Activated T-helper 2 cell treated with anti-CD3 and anti-CD28 coated beads, Interferon-gamma antibody, Interleukin-2, Interleukin-4, amounts not matched to agents 10 μg/mL and 5 μg/mL and 100 μg/mL, durations not matched to agents 14 hours and 24 hours and 36 hours (primary cell): ENCODE measurements at regions not wholly inside any gene's neighbourhood (a gene's known extent, or its start where the extent isn't known, plus 50 kb on each side); places are given as distances from the start of the nearest gene placed in this dataset.

Experiments used
- DNase-seq: peaks from one replicate; pipeline ENCODE4 v3.0.0; 2021; ENCODE audit warnings: low spot score
- H3K27ac Mint-ChIP-seq: one replicate; pipeline ENCODE4 v1.8.0; 2021; ENCODE audit warnings: mixed read lengths
- H3K27me3 Mint-ChIP-seq: one replicate; pipeline ENCODE4 v1.8.0; 2021; ENCODE audit warnings: low read depth, mixed read lengths
- H3K36me3 Mint-ChIP-seq: one replicate; pipeline ENCODE4 v1.8.0; 2021; ENCODE audit warnings: low read depth, mixed read lengths
- H3K4me1 Mint-ChIP-seq: one replicate; pipeline ENCODE4 v1.8.0; 2021; ENCODE audit warnings: low read depth, mixed read lengths
- H3K4me3 Mint-ChIP-seq: one replicate; pipeline ENCODE4 v1.8.0; 2021; ENCODE audit warnings: low read depth, mild to moderate bottlenecking, moderate library complexity, mixed read lengths
- H3K9me3 Mint-ChIP-seq: one replicate; pipeline ENCODE4 v1.8.0; 2021; ENCODE audit warnings: mixed read lengths
- intact Hi-C: fragments of 100-400 bp; cut with micrococcal nuclease; formaldehyde crosslinking; loops from one replicate; pipeline ENCODE4 v1.15.1; 2023

DNA sequence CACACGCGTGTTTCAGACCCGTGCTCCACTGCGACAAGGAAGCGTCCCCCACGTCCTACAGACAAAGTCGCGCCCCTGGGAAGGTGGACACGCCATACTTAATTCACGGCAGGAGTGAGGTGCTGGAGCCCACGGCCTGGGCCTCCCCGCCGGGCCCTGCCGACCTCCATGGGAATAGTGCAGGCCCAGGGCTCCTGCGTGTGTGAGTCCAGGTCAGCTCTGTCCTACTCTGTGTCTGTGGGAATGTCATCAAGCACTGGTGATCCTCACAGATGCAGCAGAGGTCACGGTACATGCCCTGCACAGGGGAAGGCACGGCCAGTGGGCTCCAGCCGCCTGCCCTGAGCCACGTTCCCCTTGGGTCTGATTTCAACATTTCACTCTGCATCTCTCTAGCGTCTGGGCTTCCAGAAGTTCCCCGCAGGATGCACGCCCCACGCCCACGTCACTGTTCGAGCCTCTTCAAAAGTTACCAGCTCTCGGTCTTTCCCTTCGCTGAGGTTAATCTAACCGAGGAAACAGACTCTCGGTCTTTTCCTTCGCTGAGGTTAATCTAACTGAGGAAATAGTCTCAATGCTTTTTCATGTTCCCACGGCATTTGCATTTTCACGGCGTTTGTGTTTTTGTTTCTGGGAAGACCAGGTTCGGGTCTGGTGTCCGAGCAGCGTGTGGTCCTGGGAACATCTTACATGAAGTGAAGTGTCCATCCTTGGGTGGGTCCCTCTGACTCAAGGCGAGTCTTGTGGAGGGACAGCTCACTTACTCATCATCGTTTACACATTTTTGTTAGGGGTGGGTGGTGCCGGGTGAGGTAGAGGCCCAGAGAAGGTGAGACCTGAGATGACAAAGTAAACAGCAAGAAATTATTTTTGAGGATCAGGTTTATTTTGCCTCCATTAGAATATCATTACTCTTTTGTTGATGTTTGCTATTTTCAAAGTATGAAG lies 157.3 kb upstream of the ALKAL2 start:
- no peaks in the 10 kb centered on the region for H3K36me3 Mint-ChIP-seq
- H3K9me3 Mint-ChIP-seq = no peaks in the 10 kb centered on the region
- DNase-seq = no peak
- H3K27me3 Mint-ChIP-seq = no peaks in the 10 kb centered on the region
- H3K4me3 Mint-ChIP-seq = no peak overlapping the region
- intact Hi-C loops = no loop called here
- peaks cover 6% of the 10 kb centered on the region for H3K4me1 Mint-ChIP-seq
- H3K27ac Mint-ChIP-seq = no peak overlapping the region

DNA sequence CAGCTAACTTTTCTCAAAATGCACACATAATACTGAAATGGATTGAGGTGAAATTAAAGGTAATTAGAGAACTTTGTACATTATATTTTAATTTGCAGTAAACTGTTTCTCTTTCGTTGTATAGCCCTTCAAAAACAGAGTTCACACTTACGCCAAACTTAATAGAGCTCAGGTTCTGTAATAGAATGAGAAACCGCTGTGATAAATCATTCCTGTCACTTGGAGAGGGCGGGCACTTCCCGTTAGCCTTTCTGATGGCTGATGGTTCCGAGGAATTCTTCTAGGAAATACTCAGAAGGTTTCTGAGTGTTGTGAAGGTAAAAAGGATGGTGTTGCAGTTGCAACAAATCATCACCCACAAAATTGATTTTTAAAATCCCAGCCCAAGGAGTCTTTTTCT lies 155.8 kb upstream of the ALKAL2 start:
- intact Hi-C loops = no loop called here
- no peak for DNase-seq
- no peak overlapping the region for H3K4me3 Mint-ChIP-seq
- no peak overlapping the region for H3K27ac Mint-ChIP-seq
- H3K4me1 Mint-ChIP-seq = peaks cover 11% of the 10 kb centered on the region
- H3K27me3 Mint-ChIP-seq = no peaks in the 10 kb centered on the region
- no peaks in the 10 kb centered on the region for H3K9me3 Mint-ChIP-seq
- no peaks in the 10 kb centered on the region for H3K36me3 Mint-ChIP-seq

DNA sequence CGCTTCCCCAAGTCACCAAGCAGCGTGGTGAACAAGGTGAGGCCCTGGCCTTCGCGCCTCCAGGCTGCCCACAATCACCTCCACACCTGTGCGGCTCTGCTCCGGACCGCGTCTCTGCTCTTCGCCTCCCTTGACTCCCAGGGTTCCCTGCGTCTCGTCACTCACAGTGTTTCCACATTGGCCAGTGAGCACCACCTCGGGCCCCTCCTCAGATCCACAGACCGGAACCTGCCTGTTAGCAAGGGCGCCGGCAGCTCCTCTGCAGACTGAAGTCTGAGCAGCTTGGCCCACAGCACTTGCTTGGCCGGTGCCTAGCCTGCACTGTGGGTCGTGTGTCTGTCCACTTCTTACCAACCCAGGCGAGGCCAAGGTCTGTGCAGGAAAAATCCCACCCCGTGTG lies 155.3 kb upstream of the ALKAL2 start:
- DNase-seq = no peak
- peaks cover 16% of the 10 kb centered on the region for H3K4me1 Mint-ChIP-seq
- H3K9me3 Mint-ChIP-seq = no peaks in the 10 kb centered on the region
- no peaks in the 10 kb centered on the region for H3K27me3 Mint-ChIP-seq
- H3K27ac Mint-ChIP-seq = no peak overlapping the region
- intact Hi-C loops = no loop called here
- no peaks in the 10 kb centered on the region for H3K36me3 Mint-ChIP-seq
- H3K4me3 Mint-ChIP-seq = no peak overlapping the region

DNA sequence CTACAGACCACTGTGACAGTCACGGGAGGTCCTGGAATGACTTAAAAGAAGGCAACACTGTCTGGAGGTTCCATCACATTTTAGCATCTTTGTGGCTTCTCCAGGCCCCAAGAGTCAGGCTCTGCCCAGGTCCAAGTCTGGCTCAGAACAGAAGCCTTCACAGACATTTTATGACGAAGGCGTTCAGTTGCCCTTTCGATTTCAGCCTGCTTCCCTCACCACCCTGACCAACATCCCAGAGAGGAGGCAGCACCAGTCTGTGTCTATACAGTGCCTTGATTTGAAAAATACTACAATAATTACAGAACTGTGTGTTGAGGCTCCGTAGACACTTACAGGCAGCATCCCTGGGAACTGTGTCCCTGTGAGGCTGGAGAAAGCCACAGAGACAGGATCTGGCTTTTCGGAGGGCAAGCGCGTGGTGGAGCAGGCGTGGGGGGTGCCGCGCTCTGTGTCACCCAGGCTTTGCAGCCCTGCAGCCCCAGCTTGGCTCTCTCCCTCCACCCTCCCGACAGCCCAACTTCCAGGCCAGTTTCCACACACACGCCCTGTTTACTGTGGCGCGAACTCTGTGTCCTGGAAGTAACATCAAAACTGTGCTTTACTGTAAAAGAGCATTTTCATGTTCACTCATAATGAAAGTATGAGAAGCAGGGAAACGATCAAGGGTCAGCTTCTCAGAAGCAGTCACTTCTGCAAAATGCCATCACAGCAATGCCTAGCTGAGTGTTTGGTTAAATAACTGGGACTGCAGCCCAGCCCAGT lies 153.5 kb upstream of the ALKAL2 start:
- Mint-ChIP-seq H3K9me3 (no peaks in the 10 kb centered on the region), H3K27me3 (no peaks in the 10 kb centered on the region), H3K36me3 (no peaks in the 10 kb centered on the region), H3K27ac (no peak overlapping the region), H3K4me3 (no peak overlapping the region), H3K4me1 (peaks cover 26% of the 10 kb centered on the region)
- intact Hi-C loops = no loop called here
- no peak for DNase-seq

DNA sequence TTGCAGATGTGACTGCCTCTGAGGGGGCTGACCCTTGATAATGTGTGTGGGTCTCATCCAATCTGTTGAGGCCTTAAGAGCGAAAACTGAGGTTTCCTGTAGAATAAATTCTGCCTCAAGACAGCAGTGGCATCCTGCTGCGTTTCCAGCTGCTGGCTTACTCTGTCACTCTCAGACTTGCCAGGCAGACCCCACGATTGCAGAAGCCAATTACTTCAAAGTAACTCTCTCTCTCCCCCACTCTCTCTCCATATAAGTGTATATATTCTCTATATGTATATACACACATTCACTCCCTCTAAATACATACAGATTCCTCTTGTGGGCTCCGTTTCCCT lies 152.5 kb upstream of the ALKAL2 start:
- Mint-ChIP-seq H3K4me3 (no peak overlapping the region), H3K36me3 (no peaks in the 10 kb centered on the region), H3K27ac (no peak overlapping the region), H3K4me1 (peaks cover 23% of the 10 kb centered on the region), H3K9me3 (no peaks in the 10 kb centered on the region), H3K27me3 (no peaks in the 10 kb centered on the region)
- no peak for DNase-seq
- intact Hi-C loops = no loop called here

DNA sequence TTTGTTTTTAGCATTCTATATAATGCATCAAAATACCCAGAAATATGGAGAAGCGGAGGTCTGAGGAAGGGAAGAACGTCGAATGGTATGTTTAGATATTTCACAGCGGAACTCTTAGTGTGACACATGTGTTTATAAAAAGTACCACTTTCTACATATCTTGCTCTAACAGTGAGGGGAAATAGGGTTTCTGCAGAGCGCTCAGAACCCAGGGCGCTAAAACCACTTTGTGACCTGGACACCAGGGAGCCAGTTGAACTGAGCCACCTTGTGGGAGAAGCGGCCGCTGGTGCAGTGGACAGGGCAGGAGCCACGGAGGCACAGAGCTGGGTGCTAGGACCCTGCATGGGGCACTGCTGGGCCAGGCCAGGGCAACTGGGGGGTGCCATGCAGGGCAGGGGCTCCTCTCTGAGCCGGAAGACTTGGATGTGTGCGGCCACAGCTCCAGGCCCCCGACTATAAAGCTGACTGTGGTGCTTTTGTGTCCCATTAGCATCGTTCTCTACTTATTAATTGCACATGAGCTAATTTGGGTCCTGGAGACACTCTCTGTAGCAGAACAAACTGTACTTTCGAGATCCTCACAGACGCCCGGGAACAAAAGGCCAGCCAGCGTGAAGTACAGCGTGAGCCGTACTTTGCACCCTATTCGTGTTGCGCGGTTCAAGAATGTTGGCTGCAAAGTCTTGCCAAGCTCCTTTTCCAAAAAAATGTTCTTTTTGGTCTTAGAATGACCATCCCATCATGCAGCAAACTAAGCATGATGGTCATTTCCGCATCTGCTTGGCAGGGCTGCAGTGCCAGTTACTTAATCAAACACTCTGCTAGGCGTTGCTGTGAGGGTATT lies 151.9 kb upstream of the ALKAL2 start:
- intact Hi-C loops = loop anchor here (10.0 kb wide), 1 partner anchor 125 kb away; no protein-coding TSS in a partner anchor
- Mint-ChIP-seq H3K36me3 (no peaks in the 10 kb centered on the region), H3K9me3 (no peaks in the 10 kb centered on the region), H3K4me1 (peaks cover 21% of the 10 kb centered on the region), H3K27ac (no peak overlapping the region), H3K27me3 (no peaks in the 10 kb centered on the region), H3K4me3 (no peak overlapping the region)
- no peak for DNase-seq

DNA sequence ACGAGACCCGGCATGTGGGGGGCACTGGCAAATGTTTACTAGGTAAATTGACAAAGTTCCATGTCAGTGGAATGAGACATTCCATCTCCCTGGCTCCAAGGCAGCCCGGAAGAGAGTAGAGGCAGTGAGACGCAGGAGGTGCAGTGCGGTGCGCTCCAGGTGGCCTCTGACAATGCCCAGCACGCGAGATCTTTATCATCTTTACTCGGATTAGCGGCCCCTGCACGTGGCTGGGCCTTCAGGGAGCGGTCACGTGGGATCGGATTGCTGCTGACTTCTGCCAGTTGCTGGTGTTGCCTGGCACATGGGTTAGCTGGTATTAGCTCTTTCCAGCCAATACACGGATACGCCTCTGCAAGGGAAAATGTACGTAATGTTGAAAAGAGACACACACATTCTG lies 151.2 kb upstream of the ALKAL2 start:
- Mint-ChIP-seq H3K27ac (no peak overlapping the region), H3K4me3 (no peak overlapping the region), H3K36me3 (no peaks in the 10 kb centered on the region), H3K27me3 (peaks cover 2% of the 10 kb centered on the region), H3K4me1 (peaks cover 25% of the 10 kb centered on the region), H3K9me3 (no peaks in the 10 kb centered on the region)
- intact Hi-C loops = loop anchor here (10.0 kb wide), 1 partner anchor 124 kb away; no protein-coding TSS in a partner anchor
- no peak for DNase-seq

DNA sequence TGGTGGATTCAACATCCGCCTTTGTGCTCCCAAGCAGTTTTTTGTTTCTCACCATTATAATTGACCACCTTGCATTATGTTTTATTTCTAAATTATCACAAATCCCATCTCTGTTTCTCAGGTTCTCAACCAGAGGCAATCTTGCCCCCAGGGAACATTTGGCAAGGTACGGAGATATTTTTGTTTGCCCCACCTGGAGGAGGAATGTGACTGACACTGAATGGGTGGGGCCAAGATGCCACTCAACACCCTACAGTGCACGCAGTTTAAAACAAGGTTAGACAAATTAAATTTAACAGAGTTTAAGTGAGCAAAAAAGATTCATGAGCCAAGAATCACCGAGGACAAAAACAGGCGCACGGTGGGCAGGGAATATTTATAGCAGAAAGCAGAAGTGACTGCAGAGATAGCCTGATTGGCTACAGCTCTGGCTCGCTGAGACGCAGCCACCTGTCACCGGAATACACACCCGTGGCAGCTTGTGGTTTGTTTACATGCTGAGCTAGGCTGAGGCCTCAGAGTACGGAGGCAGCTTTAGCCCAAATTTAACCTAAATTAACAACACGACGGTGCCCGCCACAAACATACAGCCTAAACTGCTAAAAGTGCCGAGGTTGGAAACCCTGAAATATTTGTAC lies 150.0 kb upstream of the ALKAL2 start:
- peaks cover 26% of the 10 kb centered on the region for H3K4me1 Mint-ChIP-seq
- H3K4me3 Mint-ChIP-seq = peak overlapping the region; percentile 54
- peak; percentile 68 for DNase-seq
- H3K9me3 Mint-ChIP-seq = no peaks in the 10 kb centered on the region
- no peaks in the 10 kb centered on the region for H3K36me3 Mint-ChIP-seq
- H3K27me3 Mint-ChIP-seq = peaks cover 5% of the 10 kb centered on the region
- intact Hi-C loops = loop anchor here (10.0 kb wide), 1 partner anchor 123 kb away; no protein-coding TSS in a partner anchor
- H3K27ac Mint-ChIP-seq = peak overlapping the region; percentile 67

DNA sequence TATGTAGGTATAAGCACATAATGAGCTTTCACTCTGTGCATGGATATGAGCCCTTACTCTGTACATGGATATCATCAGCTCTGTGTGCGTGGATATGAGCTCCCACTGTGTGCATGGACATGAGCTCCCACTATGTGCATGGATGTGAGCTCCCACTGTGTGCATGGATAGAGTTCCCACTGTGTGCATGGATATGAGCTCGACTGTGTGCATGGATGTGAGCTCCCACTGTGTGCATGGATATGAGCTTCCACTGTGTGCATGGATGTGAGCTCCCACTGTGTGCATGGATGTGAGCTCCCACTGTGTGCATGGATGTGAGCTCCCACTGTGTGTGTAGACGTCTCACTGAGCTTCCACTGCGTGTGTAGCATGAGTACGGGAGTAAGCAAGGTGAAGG lies 149.3 kb upstream of the ALKAL2 start:
- H3K4me3 Mint-ChIP-seq = no peak overlapping the region
- no peak overlapping the region for H3K27ac Mint-ChIP-seq
- H3K9me3 Mint-ChIP-seq = no peaks in the 10 kb centered on the region
- no peaks in the 10 kb centered on the region for H3K36me3 Mint-ChIP-seq
- no peak for DNase-seq
- H3K27me3 Mint-ChIP-seq = peaks cover 5% of the 10 kb centered on the region
- intact Hi-C loops = loop anchor here (10.0 kb wide), 1 partner anchor 122 kb away; no protein-coding TSS in a partner anchor
- H3K4me1 Mint-ChIP-seq = peaks cover 26% of the 10 kb centered on the region

DNA sequence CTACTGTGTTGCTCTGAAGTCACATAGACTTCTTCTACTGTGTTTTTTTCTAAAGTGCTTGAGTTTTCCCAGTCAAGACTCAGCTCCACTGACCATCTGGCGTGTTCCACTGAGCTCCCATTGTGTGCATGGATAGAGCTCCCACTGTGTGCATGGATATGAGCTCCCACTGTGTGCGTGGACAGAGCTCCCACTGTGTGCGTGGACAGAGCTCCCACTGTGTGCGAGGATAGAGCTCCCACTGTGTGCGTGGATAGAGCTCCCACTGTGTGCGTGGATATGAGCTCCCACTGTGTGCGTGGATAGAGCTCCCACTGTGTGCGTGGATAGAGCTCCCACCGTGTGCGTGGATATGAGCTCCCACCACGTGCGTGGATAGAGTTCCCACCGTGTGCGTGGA lies 148.3 kb upstream of the ALKAL2 start:
- Mint-ChIP-seq H3K9me3 (no peaks in the 10 kb centered on the region), H3K27ac (no peak overlapping the region), H3K27me3 (peaks cover 5% of the 10 kb centered on the region), H3K4me3 (no peak overlapping the region), H3K36me3 (no peaks in the 10 kb centered on the region), H3K4me1 (peaks cover 26% of the 10 kb centered on the region)
- intact Hi-C loops = loop anchor here (10.0 kb wide), 1 partner anchor 121 kb away; no protein-coding TSS in a partner anchor
- DNase-seq = no peak

DNA sequence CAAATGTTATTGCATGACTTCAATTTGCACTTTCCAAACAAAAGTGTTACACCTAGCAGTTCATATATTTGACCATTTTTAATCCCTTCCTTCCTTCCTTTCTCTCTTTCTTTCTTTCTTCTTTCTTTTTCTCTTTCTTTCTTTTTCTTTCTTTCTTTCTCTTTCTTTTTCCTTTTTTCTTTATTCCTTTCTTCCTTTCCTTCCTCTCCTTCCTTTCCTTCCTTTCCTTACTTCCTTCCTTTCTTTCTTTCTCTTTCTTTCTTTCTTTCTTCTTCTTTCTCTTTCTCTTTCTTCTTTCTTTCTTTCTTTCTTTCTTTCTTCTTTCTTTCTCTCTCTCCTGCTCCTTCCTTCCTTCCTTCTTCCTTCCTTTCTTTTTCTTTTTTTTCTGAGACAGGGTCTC lies 146.7 kb upstream of the ALKAL2 start:
- H3K27me3 Mint-ChIP-seq = peaks cover 5% of the 10 kb centered on the region
- intact Hi-C loops = loop anchor here (5.0 to 10.0 kb wide), 2 partner anchors 42 to 120 kb away; no protein-coding TSS in a partner anchor
- DNase-seq = no peak
- H3K4me1 Mint-ChIP-seq = peaks cover 39% of the 10 kb centered on the region
- H3K9me3 Mint-ChIP-seq = no peaks in the 10 kb centered on the region
- H3K36me3 Mint-ChIP-seq = no peaks in the 10 kb centered on the region
- H3K4me3 Mint-ChIP-seq = no peak overlapping the region
- H3K27ac Mint-ChIP-seq = no peak overlapping the region

DNA sequence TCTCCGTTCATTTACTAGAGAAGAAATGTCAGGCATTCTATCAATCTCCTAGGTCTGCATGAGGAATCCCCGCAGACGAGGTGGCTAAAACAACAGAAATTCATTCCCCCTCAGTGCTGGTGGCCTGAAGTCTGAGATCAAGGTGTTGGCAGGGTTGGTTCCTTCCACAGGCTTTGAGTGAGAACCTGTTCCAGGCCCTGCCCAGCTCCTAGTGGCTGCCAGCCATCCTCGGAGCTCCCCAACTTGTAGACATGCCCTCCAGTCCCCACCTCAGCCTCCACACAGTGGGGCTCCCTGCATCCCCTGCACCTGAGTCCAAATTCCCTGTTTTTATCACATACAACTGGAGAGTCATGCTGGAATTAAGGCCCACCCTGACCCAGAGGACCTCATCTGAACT lies 145.3 kb upstream of the ALKAL2 start:
- Mint-ChIP-seq H3K9me3 (no peaks in the 10 kb centered on the region), H3K4me3 (no peak overlapping the region), H3K4me1 (peaks cover 38% of the 10 kb centered on the region), H3K27ac (no peak overlapping the region), H3K36me3 (no peaks in the 10 kb centered on the region), H3K27me3 (peaks cover 5% of the 10 kb centered on the region)
- intact Hi-C loops = loop anchor here (5.0 to 10.0 kb wide), 2 partner anchors 41 to 118 kb away; no protein-coding TSS in a partner anchor
- DNase-seq = no peak
